ENCODE measurements at regions not wholly inside any gene's neighbourhood (a gene's known extent, or its start where the extent isn't known, plus 50 kb on each side); places are given as distances from the start of the nearest gene placed in this dataset.

DNA sequence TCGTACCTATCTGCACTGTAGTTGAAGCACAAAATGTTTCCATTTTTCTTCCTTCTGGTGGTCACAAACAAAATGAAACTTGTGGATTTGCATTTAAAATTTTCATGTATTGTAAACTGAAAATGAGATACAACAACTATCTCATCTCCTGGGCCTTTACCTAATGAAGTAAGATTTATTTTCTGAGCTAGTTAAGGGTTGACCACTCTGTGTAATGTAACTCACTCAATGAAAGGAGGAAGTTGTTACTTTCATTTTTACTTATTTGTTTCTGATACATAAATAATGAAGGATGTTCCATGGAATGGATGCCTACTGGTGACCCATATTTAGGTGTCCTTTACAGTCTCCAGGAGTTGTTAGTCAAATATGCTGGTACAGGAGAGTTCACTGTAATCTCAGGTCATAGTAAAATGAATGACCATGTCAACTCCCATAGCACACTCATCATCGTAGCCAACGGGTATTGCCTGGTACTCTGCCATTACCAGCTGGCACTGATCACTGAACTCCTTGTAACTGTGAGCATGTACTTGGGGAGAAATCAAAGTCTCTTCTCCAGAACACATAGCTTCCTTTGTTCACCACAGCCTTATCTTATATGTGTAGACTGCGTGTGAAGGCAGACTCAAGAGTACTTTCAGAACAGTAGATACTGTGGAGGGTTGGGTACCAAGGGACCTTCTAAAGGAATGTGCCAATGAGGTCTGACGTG is 474.2 kb upstream of the ROBO2 start (continued):
- no peak for TF ChIP-seq HDAC1 (IDR thresholded peaks at IDR 0.05)

DNA sequence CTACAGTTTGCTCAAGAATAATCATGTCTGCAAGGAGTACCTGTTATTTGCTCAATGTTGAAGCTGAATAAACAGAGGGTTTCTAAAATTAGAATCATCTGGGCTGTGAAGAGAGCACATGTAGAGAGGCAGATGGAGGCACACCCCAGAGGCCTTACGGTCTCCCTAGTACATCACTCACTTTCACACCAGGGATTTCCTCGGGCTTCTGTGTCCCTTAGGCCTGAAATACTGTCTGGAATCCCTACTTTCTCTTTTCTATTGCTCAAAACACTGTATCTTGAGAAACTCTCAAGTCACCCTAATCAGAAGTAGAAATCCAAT is 473.7 kb upstream of the ROBO2 start:
- Histone ChIP-seq H4K20me1 (replicated peaks; ENCODE audit: control insufficient read depth, insufficient read depth, low read length) (no peaks in the 10 kb centered on the region), H2AFZ (ENCODE audit: low read depth, low read length) (no peak overlapping the region), H3K4me1 (replicated peaks in 1 of 2; ENCODE audit: control insufficient read depth in 2 of 2, insufficient read depth in 2 of 2, low read length in 2 of 2) (no peaks in the 10 kb centered on the region), H3K27ac (ENCODE audit: extremely low read depth, low read depth, low read length) (no peak overlapping the region), H3K9me3 (replicated peaks; ENCODE audit: control insufficient read depth, insufficient read depth, low read depth, low read length) (no peaks in the 10 kb centered on the region), H3K4me2 (ENCODE audit: insufficient read depth, low read length) (no peak overlapping the region), H3K79me2 (ENCODE audit: control insufficient read depth, insufficient read depth, low read length) (no peaks in the 10 kb centered on the region), H3K36me3 (ENCODE audit: control insufficient read depth, insufficient read depth, low read length) (no peaks in the 10 kb centered on the region), H3K9ac (ENCODE audit: insufficient read depth in 1 of 2, low read depth in 2 of 2, low read length in 2 of 2) (no peak overlapping the region), H3K27me3 (ENCODE audit: control insufficient read depth in 2 of 2, insufficient read depth in 2 of 2, low read length in 2 of 2) (no peaks in the 10 kb centered on the region), H3K9me1 (ENCODE audit: control insufficient read depth, insufficient read depth, low read length) (no peaks in the 10 kb centered on the region), H3K4me3 (no peak overlapping the region)
- TF ChIP-seq, protein P1, sequence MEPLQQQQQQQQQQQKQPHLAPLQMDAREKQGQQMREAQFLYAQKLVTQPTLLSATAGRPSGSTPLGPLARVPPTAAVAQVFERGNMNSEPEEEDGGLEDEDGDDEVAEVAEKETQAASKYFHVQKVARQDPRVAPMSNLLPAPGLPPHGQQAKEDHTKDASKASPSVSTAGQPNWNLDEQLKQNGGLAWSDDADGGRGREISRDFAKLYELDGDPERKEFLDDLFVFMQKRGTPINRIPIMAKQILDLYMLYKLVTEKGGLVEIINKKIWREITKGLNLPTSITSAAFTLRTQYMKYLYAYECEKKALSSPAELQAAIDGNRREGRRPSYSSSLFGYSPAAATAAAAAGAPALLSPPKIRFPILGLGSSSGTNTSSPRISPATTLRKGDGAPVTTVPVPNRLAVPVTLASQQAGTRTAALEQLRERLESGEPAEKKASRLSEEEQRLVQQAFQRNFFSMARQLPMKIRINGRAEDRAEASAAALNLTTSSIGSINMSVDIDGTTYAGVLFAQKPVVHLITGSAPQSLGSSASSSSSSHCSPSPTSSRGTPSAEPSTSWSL (CRISPR knock-in tag; IDR thresholded peaks at IDR 0.05; ENCODE audit: borderline replicate concordance): no peak
- TF ChIP-seq NCOA4 (IDR thresholded peaks at IDR 0.05; ENCODE audit: partially characterized antibody) (no peak), RBFOX2 (IDR thresholded peaks at IDR 0.05; ENCODE audit: low read depth, low read length) (no peak), RBBP5 (IDR thresholded peaks at IDR 0.05; ENCODE audit: borderline replicate concordance, insufficient read depth, low read length, poor library complexity, severe bottlenecking) (no peak)
- TF ChIP-seq, protein P2, sequence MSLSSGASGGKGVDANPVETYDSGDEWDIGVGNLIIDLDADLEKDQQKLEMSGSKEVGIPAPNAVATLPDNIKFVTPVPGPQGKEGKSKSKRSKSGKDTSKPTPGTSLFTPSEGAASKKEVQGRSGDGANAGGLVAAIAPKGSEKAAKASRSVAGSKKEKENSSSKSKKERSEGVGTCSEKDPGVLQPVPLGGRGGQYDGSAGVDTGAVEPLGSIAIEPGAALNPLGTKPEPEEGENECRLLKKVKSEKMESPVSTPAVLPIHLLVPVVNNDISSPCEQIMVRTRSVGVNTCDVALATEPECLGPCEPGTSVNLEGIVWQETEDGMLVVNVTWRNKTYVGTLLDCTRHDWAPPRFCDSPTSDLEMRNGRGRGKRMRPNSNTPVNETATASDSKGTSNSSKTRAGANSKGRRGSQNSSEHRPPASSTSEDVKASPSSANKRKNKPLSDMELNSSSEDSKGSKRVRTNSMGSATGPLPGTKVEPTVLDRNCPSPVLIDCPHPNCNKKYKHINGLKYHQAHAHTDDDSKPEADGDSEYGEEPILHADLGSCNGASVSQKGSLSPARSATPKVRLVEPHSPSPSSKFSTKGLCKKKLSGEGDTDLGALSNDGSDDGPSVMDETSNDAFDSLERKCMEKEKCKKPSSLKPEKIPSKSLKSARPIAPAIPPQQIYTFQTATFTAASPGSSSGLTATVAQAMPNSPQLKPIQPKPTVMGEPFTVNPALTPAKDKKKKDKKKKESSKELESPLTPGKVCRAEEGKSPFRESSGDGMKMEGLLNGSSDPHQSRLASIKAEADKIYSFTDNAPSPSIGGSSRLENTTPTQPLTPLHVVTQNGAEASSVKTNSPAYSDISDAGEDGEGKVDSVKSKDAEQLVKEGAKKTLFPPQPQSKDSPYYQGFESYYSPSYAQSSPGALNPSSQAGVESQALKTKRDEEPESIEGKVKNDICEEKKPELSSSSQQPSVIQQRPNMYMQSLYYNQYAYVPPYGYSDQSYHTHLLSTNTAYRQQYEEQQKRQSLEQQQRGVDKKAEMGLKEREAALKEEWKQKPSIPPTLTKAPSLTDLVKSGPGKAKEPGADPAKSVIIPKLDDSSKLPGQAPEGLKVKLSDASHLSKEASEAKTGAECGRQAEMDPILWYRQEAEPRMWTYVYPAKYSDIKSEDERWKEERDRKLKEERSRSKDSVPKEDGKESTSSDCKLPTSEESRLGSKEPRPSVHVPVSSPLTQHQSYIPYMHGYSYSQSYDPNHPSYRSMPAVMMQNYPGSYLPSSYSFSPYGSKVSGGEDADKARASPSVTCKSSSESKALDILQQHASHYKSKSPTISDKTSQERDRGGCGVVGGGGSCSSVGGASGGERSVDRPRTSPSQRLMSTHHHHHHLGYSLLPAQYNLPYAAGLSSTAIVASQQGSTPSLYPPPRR (CRISPR knock-in tag; IDR thresholded peaks at IDR 0.05; ENCODE audit: borderline replicate concordance): no peak
- DNase-seq (ENCODE audit: extremely low read depth in 1 of 4, low spot score in 3 of 4) (no peak), ATAC-seq (no peak), FAIRE-seq (no peak)
- POLR2A ChIA-PET: no interaction called here
- in situ Hi-C loops (cut with MboI) (no loop called here), intact Hi-C loops (cut with micrococcal nuclease) (no loop called here)
- 0% methylated on average over 2 of the region's 2 CpGs for WGBS (ENCODE audit: insufficient coverage, low coverage, missing lambda C conversion rate)
- CTCF ChIA-PET (ENCODE audit: low intra/inter-chr PET ratio): no interaction called here
- BruUV-seq (replicated peaks): no TSS peak

Measured in K562 (cell line).